HUES64 (cell line): ENCODE measurements at regions not wholly inside any gene's neighbourhood (a gene's known extent, or its start where the extent isn't known, plus 50 kb on each side); places are given as distances from the start of the nearest gene placed in this dataset.

ENCODE experiments used
- H3K27ac ChIP-seq: 2 replicates; pipeline ENCODE4 v1.7.0; 2013; ENCODE audit warnings: low read depth, low read length, inconsistent platforms
- H3K27me3 ChIP-seq: 2 replicates; pipeline ENCODE4 v1.6.1; 2013; ENCODE audit warnings: mild to moderate bottlenecking, low read length; ENCODE audit not compliant: insufficient read depth
- H3K36me3 ChIP-seq: 2 replicates; pipeline ENCODE4 v1.6.1; 2013; ENCODE audit warnings: mild to moderate bottlenecking, low read length; ENCODE audit not compliant: insufficient read depth
- H3K4me1 ChIP-seq: 2 replicates; pipeline ENCODE4 v1.6.1; 2013; ENCODE audit warnings: mild to moderate bottlenecking, low read length, moderate library complexity; ENCODE audit not compliant: insufficient read depth
- H3K4me3 ChIP-seq: 2 replicates; pipeline ENCODE4 v1.5.1; 2013; ENCODE audit warnings: mild to moderate bottlenecking, low read length, moderate library complexity
- H3K9ac ChIP-seq: 2 replicates; pipeline ENCODE4 v1.6.1; 2013; ENCODE audit warnings: mild to moderate bottlenecking, low read depth, low read length
- H3K9me3 ChIP-seq: 2 replicates; pipeline ENCODE4 v1.6.1; 2013; ENCODE audit warnings: low read depth, low read length; ENCODE audit not compliant: insufficient read depth
- WGBS: fragments of 150-250, 120-280 bp; methylation state at CpG from one replicate; pipeline ENCODE4 v1.1.7; 2013; ENCODE audit warnings: missing lambda C conversion rate; 5-methylcytosine and 5-hydroxymethylcytosine counted together

DNA sequence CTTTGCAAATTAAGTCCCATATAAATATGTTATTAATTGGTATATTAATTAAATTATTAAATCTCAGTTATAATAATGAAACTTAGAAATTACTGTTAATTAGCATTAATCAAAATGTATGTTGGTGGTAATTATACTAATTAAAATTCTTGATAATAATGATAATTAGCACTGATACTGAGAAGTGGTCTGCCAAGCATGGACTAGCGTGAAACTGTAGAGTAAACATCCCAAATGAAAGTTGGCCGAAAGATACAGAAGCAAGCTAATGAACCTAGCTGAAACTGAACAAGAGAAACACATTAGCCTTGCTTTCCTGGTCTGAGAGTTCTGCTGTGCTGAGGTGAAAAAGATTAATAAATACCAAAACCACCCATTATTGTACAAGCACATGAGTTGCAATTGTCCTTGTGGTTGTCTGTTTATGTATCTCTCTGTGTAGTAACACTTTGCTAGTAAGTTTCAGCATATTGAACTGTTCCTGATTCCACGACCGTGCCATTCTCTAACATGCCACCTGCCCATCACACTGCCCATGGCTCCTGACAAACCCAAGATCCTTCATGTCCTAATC lies 341.8 kb downstream of the PLPP3 start:
- H3K27ac ChIP-seq: no peak overlapping the region
- no peak overlapping the region for H3K4me3 ChIP-seq
- H3K27me3 ChIP-seq: no peaks in the 10 kb centered on the region
- no peaks in the 10 kb centered on the region for H3K36me3 ChIP-seq
- 97% methylated on average over 4 of the region's 4 CpGs for WGBS
- H3K9ac ChIP-seq: no peak overlapping the region
- H3K9me3 ChIP-seq: peaks cover 9% of the 10 kb centered on the region; the same call in 1 of the 2 replicates
- no peaks in the 10 kb centered on the region for H3K4me1 ChIP-seq

DNA sequence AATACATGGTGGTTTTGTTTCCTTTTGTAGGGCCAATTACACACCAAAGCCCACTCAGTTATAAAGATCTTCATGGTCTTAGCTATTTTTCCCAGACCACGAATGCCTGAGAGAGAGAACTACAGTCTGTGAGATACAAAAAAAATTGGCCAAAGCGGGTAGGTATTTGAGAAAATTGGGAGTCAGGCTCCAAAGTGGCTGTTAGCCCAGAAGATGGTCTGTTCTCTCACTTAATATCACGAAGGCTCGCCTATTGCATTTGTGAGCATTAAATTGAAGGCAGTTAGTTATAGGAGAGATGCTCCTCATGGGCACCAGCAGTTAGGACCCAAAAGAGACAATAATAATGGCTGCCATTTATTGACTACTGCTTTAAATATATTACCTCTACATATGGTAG lies 342.7 kb downstream of the PLPP3 start:
- Histone ChIP-seq H3K4me3 (no peak overlapping the region), H3K9me3 (peaks cover 3% of the 10 kb centered on the region; the same call in 1 of the 2 replicates), H3K27ac (no peak overlapping the region), H3K36me3 (no peaks in the 10 kb centered on the region), H3K9ac (no peak overlapping the region), H3K4me1 (no peaks in the 10 kb centered on the region), H3K27me3 (no peaks in the 10 kb centered on the region)
- WGBS: 99% methylated on average over 4 of the region's 4 CpGs

DNA sequence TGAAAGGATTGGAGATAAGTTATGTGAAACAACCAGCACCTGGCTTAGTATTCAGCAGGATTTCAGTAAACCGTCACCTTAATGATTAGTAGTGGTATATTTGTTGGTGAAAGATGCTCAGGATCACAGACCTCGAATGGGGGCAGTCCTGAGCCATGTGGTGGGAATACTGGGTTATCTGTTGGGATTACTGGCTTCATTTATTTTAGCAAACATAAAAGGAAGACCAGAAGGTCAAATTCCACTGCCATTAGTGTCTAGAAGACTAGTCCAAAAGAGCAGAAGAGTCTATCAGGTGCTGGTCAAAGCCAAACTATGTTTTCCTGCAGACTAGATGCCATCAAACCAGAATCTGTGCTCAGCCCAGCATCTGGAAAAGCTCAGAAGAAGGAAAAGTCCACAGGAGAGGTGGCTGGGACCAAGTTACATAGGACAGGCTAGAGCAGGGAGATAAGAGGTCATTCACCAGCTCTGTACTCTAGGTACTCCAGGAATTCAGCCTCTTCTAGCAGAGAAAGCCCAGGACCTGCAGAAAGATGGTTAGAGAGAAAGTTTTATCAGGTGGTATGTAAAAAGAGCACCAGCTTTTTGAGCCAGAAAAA lies 343.4 kb downstream of the PLPP3 start:
- peaks cover 3% of the 10 kb centered on the region; the same call in 1 of the 2 replicates for H3K9me3 ChIP-seq
- H3K27me3 ChIP-seq: no peaks in the 10 kb centered on the region
- no peak overlapping the region for H3K9ac ChIP-seq
- no peak overlapping the region for H3K27ac ChIP-seq
- no peaks in the 10 kb centered on the region for H3K4me1 ChIP-seq
- H3K36me3 ChIP-seq: no peaks in the 10 kb centered on the region
- no peak overlapping the region for H3K4me3 ChIP-seq
- 85% methylated on average over 2 of the region's 2 CpGs for WGBS

DNA sequence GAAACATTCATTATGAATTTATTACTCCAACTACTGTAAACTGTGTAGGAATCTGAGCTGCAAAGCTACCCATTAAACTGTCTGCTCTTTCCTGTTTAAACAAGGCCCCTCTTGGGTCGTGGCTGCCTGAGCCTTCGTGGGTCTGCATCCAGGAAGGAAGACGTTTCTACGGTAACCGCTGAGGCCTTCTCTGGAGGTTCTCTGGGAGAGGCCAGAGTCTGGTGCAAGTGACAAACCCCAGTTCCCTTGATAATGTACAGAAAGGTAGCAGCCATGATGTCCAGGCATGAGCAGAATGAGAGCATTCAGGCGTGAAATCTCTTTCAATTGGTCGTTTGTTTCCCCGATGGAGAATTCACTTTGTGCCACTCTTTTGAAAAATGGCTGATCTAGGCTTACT lies 350.2 kb downstream of the PLPP3 start:
- Histone ChIP-seq H3K36me3 (no peaks in the 10 kb centered on the region), H3K9ac (no peak overlapping the region), H3K4me3 (no peak overlapping the region), H3K27me3 (no peaks in the 10 kb centered on the region), H3K27ac (no peak overlapping the region), H3K4me1 (0 out of 2 replicates have a peak, but pooled peaks cover 4% of the 10 kb centered on the region), H3K9me3 (no peaks in the 10 kb centered on the region)
- WGBS: 84% methylated on average over 8 of the region's 8 CpGs

DNA sequence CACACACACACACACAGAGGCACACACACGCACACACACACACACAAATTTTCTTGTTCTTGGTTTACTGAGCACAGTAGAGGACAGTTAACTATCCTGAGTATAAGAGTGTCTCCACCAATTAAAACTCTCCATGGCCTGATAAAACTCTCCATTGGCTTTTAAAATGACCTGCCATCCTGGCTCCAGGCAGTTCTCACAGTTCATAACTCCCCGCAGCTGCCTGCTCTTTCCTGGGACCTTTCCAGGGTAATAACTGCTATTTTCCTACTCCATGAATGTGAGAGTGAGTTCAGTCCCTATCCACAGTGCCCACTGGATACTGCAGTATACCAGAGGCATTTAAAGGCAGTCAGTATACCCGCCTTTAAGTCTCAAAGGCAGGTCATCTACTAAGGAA lies 351.5 kb downstream of the PLPP3 start:
- 92% methylated on average over 3 of the region's 3 CpGs for WGBS
- Histone ChIP-seq H3K27ac (no peak overlapping the region), H3K27me3 (no peaks in the 10 kb centered on the region), H3K36me3 (no peaks in the 10 kb centered on the region), H3K4me3 (no peak overlapping the region), H3K9me3 (no peaks in the 10 kb centered on the region), H3K9ac (no peak overlapping the region), H3K4me1 (0 out of 2 replicates have a peak, but pooled peaks cover 4% of the 10 kb centered on the region)

DNA sequence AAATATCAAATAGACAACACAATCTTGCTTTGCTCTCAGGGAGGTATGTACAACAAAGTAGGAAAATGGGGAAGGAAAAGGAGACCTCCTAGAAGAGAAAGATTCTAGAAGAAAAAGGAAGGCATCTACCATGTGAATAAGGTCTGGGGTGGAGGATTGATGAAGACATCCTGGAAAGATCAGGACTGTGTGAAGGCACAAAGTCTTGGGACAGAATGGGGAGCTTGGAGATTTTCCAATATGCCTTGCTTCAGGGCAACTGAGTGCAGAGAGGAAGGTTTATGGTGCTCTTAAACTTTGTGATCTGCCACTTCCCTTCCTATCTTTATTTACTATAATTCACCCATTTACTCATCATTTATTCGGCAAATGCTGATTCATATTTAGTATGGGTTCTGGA lies 352.0 kb downstream of the PLPP3 start:
- no peaks in the 10 kb centered on the region for H3K27me3 ChIP-seq
- no peak overlapping the region for H3K4me3 ChIP-seq
- H3K4me1 ChIP-seq: 0 out of 2 replicates have a peak, but pooled peaks cover 4% of the 10 kb centered on the region
- H3K27ac ChIP-seq: no peak overlapping the region
- no peaks in the 10 kb centered on the region for H3K9me3 ChIP-seq
- no CpG with 5 or more reads among the region's 1 CpG for WGBS
- no peak overlapping the region for H3K9ac ChIP-seq
- no peaks in the 10 kb centered on the region for H3K36me3 ChIP-seq

DNA sequence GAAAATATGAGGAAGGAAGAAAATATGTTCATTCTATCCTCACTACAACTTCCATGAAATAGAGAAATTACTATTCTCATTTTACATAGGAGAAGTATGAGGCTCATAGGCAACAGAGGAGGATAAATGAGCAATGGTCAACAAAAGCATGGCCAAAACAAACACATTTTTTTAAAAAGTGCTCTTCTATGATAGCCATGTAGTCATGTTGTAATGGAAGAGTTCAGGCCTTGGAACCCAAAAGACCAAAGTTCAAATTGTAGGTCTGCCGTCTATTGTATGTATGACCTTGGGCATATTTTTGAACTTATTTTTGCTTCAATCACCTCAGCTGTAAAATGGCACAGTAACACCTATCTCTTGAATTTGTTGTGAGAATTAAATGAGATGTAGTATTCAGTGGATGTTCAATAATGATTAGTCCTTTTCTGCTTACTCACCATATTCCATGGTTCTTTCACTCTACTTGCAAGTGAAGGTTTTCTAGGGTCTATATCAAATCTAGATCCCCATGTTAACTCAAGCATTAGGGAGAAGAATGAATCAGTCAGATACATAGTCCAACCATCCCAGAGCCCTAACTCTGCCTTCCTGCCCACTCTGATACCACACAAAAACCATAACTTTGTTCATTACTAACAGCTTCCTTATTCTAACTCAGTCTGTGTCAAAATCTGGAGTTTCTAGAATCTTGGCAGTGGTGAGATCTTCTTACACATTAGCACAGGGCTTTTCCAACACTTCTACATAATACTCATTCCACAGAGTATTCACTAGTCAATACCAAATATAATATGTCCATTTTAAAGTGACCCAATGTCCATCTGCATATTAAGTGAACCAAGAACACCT lies 353.2 kb downstream of the PLPP3 start:
- H3K9me3 ChIP-seq: no peaks in the 10 kb centered on the region
- 87% methylated on average over 1 of the region's 1 CpG for WGBS
- no peaks in the 10 kb centered on the region for H3K27me3 ChIP-seq

DNA sequence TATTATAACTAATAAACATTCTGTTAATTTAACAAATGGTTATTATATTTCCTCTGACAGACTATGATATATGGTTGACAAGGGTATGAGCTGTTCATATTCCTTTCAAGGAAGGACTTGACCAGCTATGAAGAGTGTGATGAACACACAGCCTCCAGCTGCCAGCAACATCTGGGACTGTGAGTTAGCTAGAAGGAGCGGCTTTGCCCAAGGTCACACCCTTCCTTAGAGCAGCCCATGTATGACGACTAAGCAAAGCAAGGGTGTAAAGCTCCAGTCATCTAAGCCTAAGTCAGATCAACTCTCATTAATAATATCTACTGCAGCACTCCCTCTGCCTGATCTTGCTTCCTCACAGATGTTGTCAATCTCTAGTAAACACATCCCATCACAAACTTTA lies 355.4 kb downstream of the PLPP3 start:
- H3K9ac ChIP-seq: no peak overlapping the region
- WGBS: 94% methylated on average over 2 of the region's 2 CpGs

More for the DNA sequence above, 353.2 kb downstream of the PLPP3 start:
- Histone ChIP-seq H3K36me3 (no peaks in the 10 kb centered on the region), H3K27ac (no peak overlapping the region), H3K4me3 (no peak overlapping the region), H3K9ac (no peak overlapping the region), H3K4me1 (0 out of 2 replicates have a peak, but pooled peaks cover 4% of the 10 kb centered on the region)

DNA sequence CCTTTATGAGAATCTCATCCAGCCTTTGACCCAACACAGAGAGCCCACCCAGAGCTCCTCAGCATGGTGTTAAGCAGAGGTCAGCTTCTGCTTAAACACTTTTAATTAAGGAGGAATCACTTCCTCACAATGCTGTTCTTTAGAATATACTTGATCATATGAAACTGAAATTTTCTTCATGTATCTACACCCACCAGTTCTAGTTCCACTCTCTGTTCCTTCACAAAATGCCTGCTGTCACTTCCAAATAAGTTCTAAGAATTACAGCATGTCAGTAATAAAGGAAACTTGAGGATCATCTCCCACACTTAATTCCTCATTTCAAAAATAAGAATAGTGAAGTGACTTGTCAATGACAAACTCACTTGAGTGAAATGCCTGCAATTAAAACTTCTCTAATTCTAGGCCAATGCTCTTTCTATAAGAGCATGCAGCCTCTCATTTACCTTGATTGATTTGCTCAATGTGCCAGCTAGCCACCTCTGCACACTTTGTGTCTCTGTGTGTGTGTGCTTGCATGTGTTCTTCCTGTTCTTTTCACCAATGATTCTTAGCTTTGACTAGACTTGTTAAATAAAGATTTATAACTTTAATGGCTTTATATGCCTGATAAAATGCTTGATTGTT lies 356.3 kb downstream of the PLPP3 start:
- Histone ChIP-seq H3K27me3 (no peaks in the 10 kb centered on the region), H3K27ac (no peak overlapping the region), H3K9ac (no peak overlapping the region)

More for the DNA sequence above, 355.4 kb downstream of the PLPP3 start:
- no peaks in the 10 kb centered on the region for H3K9me3 ChIP-seq
- H3K27me3 ChIP-seq: no peaks in the 10 kb centered on the region
- 0 out of 2 replicates have a peak, but pooled peaks cover 4% of the 10 kb centered on the region for H3K4me1 ChIP-seq
- H3K36me3 ChIP-seq: no peaks in the 10 kb centered on the region
- H3K4me3 ChIP-seq: no peak overlapping the region
- H3K27ac ChIP-seq: no peak overlapping the region

DNA sequence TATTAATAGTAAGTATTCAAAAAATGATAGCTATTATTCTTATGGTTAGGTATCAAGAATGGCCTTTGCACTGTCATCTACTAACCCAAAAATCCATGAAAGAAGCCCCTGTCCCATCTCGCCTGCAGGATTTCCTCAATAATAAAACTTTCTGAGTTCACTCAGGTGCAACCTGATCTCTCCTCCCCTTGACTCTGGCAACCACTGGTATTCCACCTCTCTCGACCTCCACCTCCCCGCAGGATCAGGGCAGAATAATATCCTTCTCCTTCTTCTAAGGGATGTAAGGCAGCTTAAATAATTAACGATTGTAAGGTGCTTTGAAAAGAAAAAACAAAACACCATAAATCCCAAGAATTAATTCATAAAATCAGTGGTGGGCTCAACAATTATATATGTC lies 359.3 kb downstream of the PLPP3 start:
- no peaks in the 10 kb centered on the region for H3K9me3 ChIP-seq
- no peaks in the 10 kb centered on the region for H3K36me3 ChIP-seq
- H3K27ac ChIP-seq: no peak overlapping the region
- H3K4me1 ChIP-seq: no peaks in the 10 kb centered on the region
- H3K27me3 ChIP-seq: no peaks in the 10 kb centered on the region
- 88% methylated on average over 3 of the region's 4 CpGs for WGBS
- H3K9ac ChIP-seq: no peak overlapping the region
- no peak overlapping the region for H3K4me3 ChIP-seq

More for the DNA sequence above, 356.3 kb downstream of the PLPP3 start:
- no peaks in the 10 kb centered on the region for H3K36me3 ChIP-seq
- H3K4me3 ChIP-seq: no peak overlapping the region
- H3K4me1 ChIP-seq: 0 out of 2 replicates have a peak, but pooled peaks cover 4% of the 10 kb centered on the region
- H3K9me3 ChIP-seq: no peaks in the 10 kb centered on the region

DNA sequence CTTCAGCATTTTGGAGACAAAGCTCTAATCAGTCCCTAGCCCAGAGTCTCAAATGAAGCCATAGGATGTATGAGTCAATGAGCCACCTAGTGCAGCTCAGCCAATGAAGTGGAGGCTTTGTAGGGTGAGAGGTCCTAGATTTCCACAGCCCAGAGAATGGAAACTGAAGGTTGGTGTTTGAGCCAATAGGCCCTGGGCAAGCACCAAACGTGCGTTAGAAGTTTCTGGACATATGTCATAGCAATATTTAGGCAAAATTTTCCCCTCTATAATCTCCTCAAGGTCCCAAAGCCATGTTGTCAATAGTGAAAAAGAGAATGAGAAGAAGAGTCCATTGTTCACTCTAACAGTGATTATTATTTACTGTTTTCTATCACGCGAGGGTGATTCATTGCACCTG lies 361.3 kb downstream of the PLPP3 start:
- Histone ChIP-seq H3K27me3 (no peaks in the 10 kb centered on the region), H3K9me3 (no peaks in the 10 kb centered on the region), H3K36me3 (no peaks in the 10 kb centered on the region), H3K27ac (no peak overlapping the region), H3K4me1 (no peaks in the 10 kb centered on the region), H3K9ac (no peak overlapping the region), H3K4me3 (no peak overlapping the region)
- 94% methylated on average over 4 of the region's 4 CpGs for WGBS
